ENCODE measurements at regions not wholly inside any gene's neighbourhood (a gene's known extent, or its start where the extent isn't known, plus 50 kb on each side); places are given as distances from the start of the nearest gene placed in this dataset.

DNA sequence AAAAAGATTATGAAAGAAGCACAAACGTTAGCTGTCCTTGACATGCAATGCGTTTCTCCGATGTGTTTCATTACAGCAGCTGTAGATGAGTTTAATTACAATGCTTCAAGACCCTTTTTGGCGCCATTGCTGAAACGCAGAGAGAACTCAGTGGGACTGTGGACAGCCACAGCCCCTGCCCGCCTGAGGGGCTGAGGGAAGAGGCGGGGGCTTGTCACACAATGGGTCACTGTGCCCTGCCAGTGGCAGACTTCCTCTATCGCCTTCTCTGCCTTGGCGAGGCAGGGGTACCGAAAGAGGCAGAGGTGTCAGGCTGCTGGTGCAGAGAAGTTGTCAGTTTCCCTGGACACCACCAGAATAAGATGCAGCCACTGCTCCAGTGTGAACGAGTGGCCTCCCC is 252.0 kb downstream of the NR2F2 start:
- H4K91ac ChIP-seq (ENCODE audit: insufficient read depth, low read depth, low read length): no peak overlapping the region
- no peak overlapping the region for H3K4ac ChIP-seq (ENCODE audit: low read depth, low read length)
- no peaks in the 10 kb centered on the region for H4K20me1 ChIP-seq (ENCODE audit: insufficient read depth, low read length)
- BruUV-seq (replicated peaks): no TSS peak
- H3K23ac ChIP-seq (ENCODE audit: low read depth, low read length): no peak overlapping the region
- no peak overlapping the region for H2AK5ac ChIP-seq (ENCODE audit: low read depth, low read length)
- H4K8ac ChIP-seq (ENCODE audit: low read depth in 2 of 2, low read length in 2 of 2): no peak overlapping the region
- H4K5ac ChIP-seq (ENCODE audit: low read depth, low read length): no peak overlapping the region
- H3K27me3 ChIP-seq (ENCODE audit: control insufficient read depth, insufficient read depth, low read length): no peaks in the 10 kb centered on the region; the same call in 1 of the 2 replicates
- DNase-seq (no peak), ATAC-seq (ENCODE audit: low read depth) (no peak)
- in situ Hi-C loops (cut with MboI; ENCODE audit: low sequenced_read_pairs) (no loop called here), dilution Hi-C loops (cut with HindIII; ENCODE audit: low sequenced_read_pairs, unreplicated experiment) (no loop called here), intact Hi-C loops (cut with micrococcal nuclease) (loop anchor here (5.0 to 10.0 kb wide), 2 partner anchors 225 to 1558 kb away; no protein-coding TSS in a partner anchor)
- no peak overlapping the region for H3K18ac ChIP-seq (ENCODE audit: low read depth, low read length)
- H3K4me3 ChIP-seq (ENCODE audit: insufficient read depth, low read depth, low read length): no peak overlapping the region
- H3K79me1 ChIP-seq (ENCODE audit: low read depth in 1 of 2, low read length in 2 of 2): no peaks in the 10 kb centered on the region
- H2AFZ ChIP-seq (replicated peaks; ENCODE audit: low read length, poor library complexity): no peak overlapping the region
- 68% methylated on average over 6 of the region's 11 CpGs; no CpG with 5 or more reads in 1 of the 2 experiments for whole genome bisulfite sequencing, 2 experiments (ENCODE audit: extremely low coverage in 2 of 2, insufficient read length in 1 of 2)
- no peak overlapping the region for H3K27ac ChIP-seq (ENCODE audit: insufficient read depth, low read length)
- H3K9me3 ChIP-seq (ENCODE audit: control insufficient read depth, insufficient read depth, low read length): no peaks in the 10 kb centered on the region
- no peaks in the 10 kb centered on the region for H3K36me3 ChIP-seq (ENCODE audit: control insufficient read depth, insufficient read depth, low read length)
- H2BK15ac ChIP-seq (ENCODE audit: low read depth, low read length): no peak overlapping the region
- no peak overlapping the region for H2BK20ac ChIP-seq (ENCODE audit: low read depth, low read length)
- H3K4me1 ChIP-seq (ENCODE audit: control insufficient read depth, insufficient read depth, low read length): no peaks in the 10 kb centered on the region
- H3K9ac ChIP-seq (ENCODE audit: low read depth, low read length): no peak overlapping the region
- H3K9me1 ChIP-seq (ENCODE audit: insufficient read depth, low read length): no peaks in the 10 kb centered on the region
- no peak overlapping the region for H2BK5ac ChIP-seq (ENCODE audit: low read depth, low read length, poor library complexity, severe bottlenecking)
- ChIA-PET POLR2A (ENCODE audit: unreplicated experiment) (no interaction called here), CTCF (no interaction called here)
- H2AK9ac ChIP-seq (replicated peaks; ENCODE audit: low read depth, low read length, poor library complexity): no peak overlapping the region
- H3K14ac ChIP-seq (replicated peaks; ENCODE audit: low read depth, low read length): no peak overlapping the region
- no peak overlapping the region for H2BK120ac ChIP-seq (ENCODE audit: low read depth, low read length)
- TF ChIP-seq, protein P1, sequence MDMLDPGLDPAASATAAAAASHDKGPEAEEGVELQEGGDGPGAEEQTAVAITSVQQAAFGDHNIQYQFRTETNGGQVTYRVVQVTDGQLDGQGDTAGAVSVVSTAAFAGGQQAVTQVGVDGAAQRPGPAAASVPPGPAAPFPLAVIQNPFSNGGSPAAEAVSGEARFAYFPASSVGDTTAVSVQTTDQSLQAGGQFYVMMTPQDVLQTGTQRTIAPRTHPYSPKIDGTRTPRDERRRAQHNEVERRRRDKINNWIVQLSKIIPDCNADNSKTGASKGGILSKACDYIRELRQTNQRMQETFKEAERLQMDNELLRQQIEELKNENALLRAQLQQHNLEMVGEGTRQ (IDR thresholded peaks at IDR 0.05; ENCODE audit: low read depth, low read length): no peak
- no peak for TF ChIP-seq MXI1 (IDR thresholded peaks at IDR 0.05; ENCODE audit: borderline replicate concordance, low read depth, low read length)
- no peak for TF ChIP-seq RCOR1 (IDR thresholded peaks at IDR 0.05; ENCODE audit: insufficient replicate concordance, low read length)
- TF ChIP-seq, protein P2, sequence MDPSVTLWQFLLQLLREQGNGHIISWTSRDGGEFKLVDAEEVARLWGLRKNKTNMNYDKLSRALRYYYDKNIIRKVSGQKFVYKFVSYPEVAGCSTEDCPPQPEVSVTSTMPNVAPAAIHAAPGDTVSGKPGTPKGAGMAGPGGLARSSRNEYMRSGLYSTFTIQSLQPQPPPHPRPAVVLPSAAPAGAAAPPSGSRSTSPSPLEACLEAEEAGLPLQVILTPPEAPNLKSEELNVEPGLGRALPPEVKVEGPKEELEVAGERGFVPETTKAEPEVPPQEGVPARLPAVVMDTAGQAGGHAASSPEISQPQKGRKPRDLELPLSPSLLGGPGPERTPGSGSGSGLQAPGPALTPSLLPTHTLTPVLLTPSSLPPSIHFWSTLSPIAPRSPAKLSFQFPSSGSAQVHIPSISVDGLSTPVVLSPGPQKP (IDR thresholded peaks at IDR 0.05; ENCODE audit: borderline replicate concordance, low read depth, low read length): no peak
- TF ChIP-seq POLR2A (IDR thresholded peaks at IDR 0.05; ENCODE audit: low read depth, low read length): no peak
- TF ChIP-seq NFE2L2 (IDR thresholded peaks at IDR 0.05; ENCODE audit: low read depth, low read length): no peak
- TF ChIP-seq BHLHE40 (IDR thresholded peaks at IDR 0.05; ENCODE audit: low read depth, low read length): no peak
- no peak for TF ChIP-seq FOS (IDR thresholded peaks at IDR 0.05; ENCODE audit: low read depth, low read length)
- TF ChIP-seq SMC3 (IDR thresholded peaks at IDR 0.05; ENCODE audit: low read depth, low read length): no peak
- TF ChIP-seq RAD21 (IDR thresholded peaks at IDR 0.05; ENCODE audit: low read length): no peak
- no peak for TF ChIP-seq CHD1 (IDR thresholded peaks at IDR 0.05; ENCODE audit: low read depth, low read length)
- TF ChIP-seq RFX5 (IDR thresholded peaks at IDR 0.05; ENCODE audit: low read depth, low read length): no peak
- TF ChIP-seq MAZ (IDR thresholded peaks at IDR 0.05; ENCODE audit: borderline replicate concordance, low read depth, low read length): no peak
- TF ChIP-seq CEBPB (IDR thresholded peaks at IDR 0.05; ENCODE audit: low read depth, low read length): no peak
- TF ChIP-seq, protein P3, sequence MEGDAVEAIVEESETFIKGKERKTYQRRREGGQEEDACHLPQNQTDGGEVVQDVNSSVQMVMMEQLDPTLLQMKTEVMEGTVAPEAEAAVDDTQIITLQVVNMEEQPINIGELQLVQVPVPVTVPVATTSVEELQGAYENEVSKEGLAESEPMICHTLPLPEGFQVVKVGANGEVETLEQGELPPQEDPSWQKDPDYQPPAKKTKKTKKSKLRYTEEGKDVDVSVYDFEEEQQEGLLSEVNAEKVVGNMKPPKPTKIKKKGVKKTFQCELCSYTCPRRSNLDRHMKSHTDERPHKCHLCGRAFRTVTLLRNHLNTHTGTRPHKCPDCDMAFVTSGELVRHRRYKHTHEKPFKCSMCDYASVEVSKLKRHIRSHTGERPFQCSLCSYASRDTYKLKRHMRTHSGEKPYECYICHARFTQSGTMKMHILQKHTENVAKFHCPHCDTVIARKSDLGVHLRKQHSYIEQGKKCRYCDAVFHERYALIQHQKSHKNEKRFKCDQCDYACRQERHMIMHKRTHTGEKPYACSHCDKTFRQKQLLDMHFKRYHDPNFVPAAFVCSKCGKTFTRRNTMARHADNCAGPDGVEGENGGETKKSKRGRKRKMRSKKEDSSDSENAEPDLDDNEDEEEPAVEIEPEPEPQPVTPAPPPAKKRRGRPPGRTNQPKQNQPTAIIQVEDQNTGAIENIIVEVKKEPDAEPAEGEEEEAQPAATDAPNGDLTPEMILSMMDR (conservative IDR thresholded peaks at IDR 0.05; ENCODE audit: low read depth, low read length): no peak
- TF ChIP-seq MAFK (IDR thresholded peaks at IDR 0.05; ENCODE audit: low read depth, low read length): no peak
- H3K4me2 ChIP-seq (ENCODE audit: low read depth, low read length): no peak overlapping the region
- H3K56ac ChIP-seq (ENCODE audit: extremely low read depth, insufficient read depth, low read length): no peak overlapping the region

All from IMR-90 (cell line).